LNCaP clone FGC (cell line): ENCODE measurements at regions not wholly inside any gene's neighbourhood (a gene's known extent, or its start where the extent isn't known, plus 50 kb on each side); places are given as distances from the start of the nearest gene placed in this dataset.

Experiments
- DNase-seq: peaks from one replicate; pipeline ENCODE4 v3.0.0-alpha.2; 2011; ENCODE audit warnings: low read depth
- H3K4me3 ChIP-seq: 2 replicates; pipeline ENCODE4 v1.5.1; 2011; ENCODE audit warnings: mild to moderate bottlenecking, low read depth, low read length, control low read depth
- TF ChIP-seq, protein P1 (sequence below): IDR thresholded peaks from 2 replicates; pipeline ENCODE4 v1.5.1; 2012; ENCODE audit warnings: mild to moderate bottlenecking; ENCODE audit not compliant: control insufficient read depth, insufficient read depth; ENCODE audit errors: extremely low read depth

DNA sequence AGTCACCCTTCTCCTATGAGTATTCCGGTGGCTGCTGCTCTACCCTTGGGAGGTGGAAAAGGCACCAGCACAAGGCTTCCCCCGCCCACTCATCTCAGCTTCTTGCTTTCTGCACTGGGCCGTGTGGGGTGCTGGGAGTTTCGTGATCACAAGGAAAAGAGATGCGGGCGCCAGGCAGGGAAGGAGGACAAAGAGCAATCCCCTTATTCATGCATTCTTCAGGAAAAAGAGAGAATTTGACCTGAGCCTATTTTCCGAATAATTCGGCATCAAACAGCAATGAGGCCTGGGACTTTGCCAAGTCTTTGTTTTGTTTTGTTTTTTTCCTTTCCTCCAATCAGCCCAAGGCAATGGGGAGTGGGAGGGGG, 102.2 kb upstream of the LPP start:
- no peak for DNase-seq
- TF ChIP-seq, protein P1, sequence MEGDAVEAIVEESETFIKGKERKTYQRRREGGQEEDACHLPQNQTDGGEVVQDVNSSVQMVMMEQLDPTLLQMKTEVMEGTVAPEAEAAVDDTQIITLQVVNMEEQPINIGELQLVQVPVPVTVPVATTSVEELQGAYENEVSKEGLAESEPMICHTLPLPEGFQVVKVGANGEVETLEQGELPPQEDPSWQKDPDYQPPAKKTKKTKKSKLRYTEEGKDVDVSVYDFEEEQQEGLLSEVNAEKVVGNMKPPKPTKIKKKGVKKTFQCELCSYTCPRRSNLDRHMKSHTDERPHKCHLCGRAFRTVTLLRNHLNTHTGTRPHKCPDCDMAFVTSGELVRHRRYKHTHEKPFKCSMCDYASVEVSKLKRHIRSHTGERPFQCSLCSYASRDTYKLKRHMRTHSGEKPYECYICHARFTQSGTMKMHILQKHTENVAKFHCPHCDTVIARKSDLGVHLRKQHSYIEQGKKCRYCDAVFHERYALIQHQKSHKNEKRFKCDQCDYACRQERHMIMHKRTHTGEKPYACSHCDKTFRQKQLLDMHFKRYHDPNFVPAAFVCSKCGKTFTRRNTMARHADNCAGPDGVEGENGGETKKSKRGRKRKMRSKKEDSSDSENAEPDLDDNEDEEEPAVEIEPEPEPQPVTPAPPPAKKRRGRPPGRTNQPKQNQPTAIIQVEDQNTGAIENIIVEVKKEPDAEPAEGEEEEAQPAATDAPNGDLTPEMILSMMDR: no peak
- no peak overlapping the region for H3K4me3 ChIP-seq

DNA sequence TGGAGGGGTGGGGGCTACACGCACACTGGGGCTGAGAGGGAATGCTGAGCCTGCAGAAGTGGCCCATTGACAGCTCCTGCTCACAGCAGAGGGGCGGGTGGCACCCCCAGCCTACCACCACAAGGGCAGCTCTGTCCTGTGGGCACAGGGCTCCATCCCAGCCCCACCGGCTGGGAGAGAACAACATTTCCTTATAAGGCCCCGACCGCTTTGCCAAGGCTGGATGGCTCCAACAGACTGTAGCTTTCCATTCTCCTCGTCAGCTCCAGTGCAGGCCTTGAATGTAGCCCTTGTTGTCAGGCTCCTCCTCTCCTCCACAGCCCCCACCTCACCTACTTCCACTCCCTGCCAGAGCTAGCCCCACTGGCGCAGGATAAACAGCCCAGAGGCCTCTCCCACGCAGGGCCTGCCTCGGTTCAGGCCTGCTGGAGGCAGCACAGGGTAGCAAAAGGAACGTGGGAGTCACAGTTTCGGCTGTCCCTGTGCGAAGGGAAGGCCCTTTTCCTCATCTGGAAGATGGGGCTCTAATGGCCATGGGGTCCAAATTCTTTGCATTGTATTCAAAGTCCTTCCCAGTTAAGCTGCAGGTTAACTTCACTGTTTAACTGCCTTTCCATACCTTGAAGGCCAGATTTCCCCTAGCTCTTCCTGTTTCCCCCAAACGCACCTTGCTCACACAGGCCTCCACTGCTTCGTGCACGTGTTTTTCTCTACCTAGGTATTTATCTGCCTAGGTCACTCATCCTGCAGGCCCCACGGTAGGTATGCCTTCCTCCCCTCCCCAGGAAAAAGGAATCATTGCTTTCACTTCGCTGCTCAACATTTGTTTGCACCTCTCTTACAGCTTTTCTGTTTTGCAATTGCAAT, 101.6 kb upstream of the LPP start:
- no peak for DNase-seq
- no peak overlapping the region for H3K4me3 ChIP-seq
- TF ChIP-seq, protein P1: peak; percentile 21; the same call in 1 of the 2 replicates

DNA sequence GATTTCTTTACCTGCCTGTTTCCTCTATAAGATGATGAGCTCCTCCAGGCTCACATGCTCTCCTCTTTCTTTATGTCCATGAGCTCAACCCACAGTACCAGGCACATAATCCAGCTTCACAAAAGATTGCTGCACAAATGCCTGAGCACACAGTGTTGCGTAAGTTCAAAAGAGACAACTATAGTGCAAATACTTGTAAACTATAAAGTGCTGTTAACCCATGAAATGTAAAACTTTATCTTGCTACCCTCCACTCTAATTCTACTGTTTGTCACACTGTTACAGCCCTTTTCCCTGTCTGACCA, 101.0 kb upstream of the LPP start:
- TF ChIP-seq, protein P1: no peak
- H3K4me3 ChIP-seq: no peak overlapping the region
- no peak for DNase-seq

DNA sequence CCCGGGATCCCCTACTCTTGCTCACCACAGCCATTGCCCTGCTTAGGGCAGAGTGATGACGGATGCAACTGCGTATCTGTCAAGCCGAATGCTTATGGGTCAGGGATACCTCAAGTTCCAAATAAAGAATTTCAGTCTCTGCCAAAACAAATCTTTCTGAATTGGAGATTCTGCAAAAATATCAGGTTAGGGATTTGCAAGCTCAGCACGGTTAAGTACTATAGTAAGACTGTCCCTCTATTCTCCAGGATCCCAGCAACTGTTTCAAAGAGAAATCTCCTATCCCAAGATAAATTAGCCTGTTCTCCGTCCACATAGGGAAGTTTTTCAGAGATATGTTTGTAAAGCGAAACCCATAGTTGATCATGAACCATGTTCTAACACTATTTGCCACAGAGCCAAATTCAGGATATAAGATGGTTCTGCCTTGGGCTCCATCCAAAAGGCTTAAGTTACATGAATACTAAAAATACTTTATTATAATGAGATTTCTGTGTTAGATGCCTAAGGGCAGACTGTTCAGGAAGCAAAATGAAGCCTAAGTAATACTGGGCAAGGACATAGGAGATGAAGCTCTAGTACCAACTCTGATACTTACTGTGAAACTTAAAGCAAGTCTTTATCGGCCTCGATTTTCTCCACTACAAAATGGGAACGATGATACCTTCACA, 100.1 kb upstream of the LPP start:
- no peak overlapping the region for H3K4me3 ChIP-seq
- no peak for DNase-seq
- TF ChIP-seq, protein P1: no peak

DNA sequence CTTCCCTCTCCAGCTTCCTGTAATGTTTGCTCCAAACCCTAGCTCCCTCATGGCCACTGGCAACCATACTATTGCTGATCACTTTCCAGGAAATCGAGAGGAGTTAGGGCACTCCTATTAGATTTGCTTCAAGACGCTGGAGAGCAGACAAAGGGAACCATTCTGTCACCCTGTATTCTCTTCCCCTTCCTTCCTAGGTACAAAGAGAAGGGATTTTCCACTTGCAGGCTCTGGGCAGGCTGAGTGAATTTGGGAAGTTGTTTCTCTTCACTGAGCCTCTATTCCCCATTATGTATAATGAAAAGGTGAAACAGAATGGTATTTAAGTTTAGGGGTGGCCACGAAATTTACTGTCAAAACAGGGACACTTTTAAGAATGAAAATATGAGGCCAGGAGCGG, 99.4 kb upstream of the LPP start:
- TF ChIP-seq, protein P1: no peak
- no peak overlapping the region for H3K4me3 ChIP-seq
- DNase-seq: no peak

DNA sequence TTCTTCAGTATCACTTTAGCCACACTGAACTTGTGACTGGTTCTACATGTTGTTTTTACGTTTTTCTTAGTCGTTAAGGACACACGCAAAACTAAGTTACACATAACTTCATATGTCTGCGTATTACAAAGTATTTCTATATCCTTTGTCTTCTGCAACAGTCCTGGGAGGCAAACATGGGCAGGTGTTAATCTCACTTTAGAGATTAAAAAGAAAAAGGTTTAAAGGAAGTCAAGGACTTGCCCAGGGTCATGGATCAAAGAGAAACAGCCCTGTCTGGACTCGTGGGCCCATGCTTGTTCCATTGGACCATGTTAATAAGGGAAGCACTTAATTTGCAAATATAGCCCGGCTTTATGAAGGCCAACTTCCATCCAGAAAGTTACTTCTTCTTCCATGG, 98.6 kb upstream of the LPP start:
- no peak overlapping the region for H3K4me3 ChIP-seq
- TF ChIP-seq, protein P1: no peak
- no peak for DNase-seq

DNA sequence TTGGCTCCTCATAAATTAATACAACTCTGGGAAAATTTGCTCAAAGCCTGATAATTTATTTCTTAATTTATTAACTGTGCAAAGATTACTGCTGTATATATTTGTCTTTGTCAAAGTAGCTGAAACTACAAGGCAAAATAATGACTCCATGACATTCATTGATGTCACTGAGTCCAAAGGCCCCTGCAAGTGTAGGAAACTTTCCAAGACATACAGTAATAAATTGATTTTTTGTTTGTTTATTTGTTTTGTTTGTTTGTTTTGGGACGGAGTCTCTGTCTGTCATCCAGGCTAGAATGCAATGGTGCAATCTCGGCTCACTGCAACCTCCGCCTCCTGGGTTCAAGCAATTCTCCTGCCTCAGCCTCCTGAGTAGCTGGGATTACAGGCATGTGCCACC, 96.8 kb upstream of the LPP start:
- H3K4me3 ChIP-seq: no peak overlapping the region
- TF ChIP-seq, protein P1: no peak
- DNase-seq: peak; percentile 61
